ENCODE measurements at regions not wholly inside any gene's neighbourhood (a gene's known extent, or its start where the extent isn't known, plus 50 kb on each side); places are given as distances from the start of the nearest gene placed in this dataset.
A peak's percentile ranks its signal among the peaks of the same experiment; 100 is the strongest.

DNA sequence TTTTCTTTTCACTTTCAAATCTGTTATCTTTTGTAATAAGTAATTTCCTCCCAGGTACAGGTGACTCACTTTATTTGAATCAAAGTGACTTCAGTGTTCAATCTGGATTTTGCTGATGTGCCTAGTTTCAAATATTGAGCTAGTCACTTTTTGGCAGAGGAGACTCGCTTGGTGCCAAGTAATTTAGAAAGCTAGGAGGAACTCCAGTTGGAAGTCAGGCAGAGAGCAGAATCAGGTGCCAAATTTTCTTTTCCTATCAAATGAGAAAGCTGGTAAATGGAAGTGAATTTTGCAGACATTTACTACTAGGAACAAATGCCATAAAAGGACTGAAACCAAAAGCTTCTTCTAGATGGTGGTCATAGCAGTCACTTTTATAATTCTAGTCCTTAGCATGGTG lies 656.0 kb upstream of the KIF2B start:
- ChIA-PET CTCF (no interaction called here), POLR2A (no interaction called here)
- DNase-seq (ENCODE audit: low read depth in 1 of 2, low spot score in 1 of 2) (no peak), FAIRE-seq (no peak), ATAC-seq (no peak)
- 4% methylated on average over 1 of the region's 1 CpG for WGBS (ENCODE audit: missing lambda C conversion rate)
- Histone ChIP-seq H3K9me3 (no peaks in the 10 kb centered on the region), H3K27ac (no peak overlapping the region), H3K4me3 (no peak overlapping the region), H3K4me2 (no peak overlapping the region), H3K4me1 (no peaks in the 10 kb centered on the region)
- TF ChIP-seq CBX8 (IDR thresholded peaks at IDR 0.05) (no peak), GATA3 (IDR thresholded peaks at IDR 0.05; ENCODE audit: borderline replicate concordance) (no peak), BHLHE40 (IDR thresholded peaks at IDR 0.05; ENCODE audit: low read depth, low read length) (no peak), MAZ (IDR thresholded peaks at IDR 0.05; ENCODE audit: borderline replicate concordance, low read depth, low read length) (no peak)
- TF ChIP-seq, protein P1, sequence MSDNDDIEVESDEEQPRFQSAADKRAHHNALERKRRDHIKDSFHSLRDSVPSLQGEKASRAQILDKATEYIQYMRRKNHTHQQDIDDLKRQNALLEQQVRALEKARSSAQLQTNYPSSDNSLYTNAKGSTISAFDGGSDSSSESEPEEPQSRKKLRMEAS (IDR thresholded peaks at IDR 0.05): no peak
- TF ChIP-seq, protein P2, sequence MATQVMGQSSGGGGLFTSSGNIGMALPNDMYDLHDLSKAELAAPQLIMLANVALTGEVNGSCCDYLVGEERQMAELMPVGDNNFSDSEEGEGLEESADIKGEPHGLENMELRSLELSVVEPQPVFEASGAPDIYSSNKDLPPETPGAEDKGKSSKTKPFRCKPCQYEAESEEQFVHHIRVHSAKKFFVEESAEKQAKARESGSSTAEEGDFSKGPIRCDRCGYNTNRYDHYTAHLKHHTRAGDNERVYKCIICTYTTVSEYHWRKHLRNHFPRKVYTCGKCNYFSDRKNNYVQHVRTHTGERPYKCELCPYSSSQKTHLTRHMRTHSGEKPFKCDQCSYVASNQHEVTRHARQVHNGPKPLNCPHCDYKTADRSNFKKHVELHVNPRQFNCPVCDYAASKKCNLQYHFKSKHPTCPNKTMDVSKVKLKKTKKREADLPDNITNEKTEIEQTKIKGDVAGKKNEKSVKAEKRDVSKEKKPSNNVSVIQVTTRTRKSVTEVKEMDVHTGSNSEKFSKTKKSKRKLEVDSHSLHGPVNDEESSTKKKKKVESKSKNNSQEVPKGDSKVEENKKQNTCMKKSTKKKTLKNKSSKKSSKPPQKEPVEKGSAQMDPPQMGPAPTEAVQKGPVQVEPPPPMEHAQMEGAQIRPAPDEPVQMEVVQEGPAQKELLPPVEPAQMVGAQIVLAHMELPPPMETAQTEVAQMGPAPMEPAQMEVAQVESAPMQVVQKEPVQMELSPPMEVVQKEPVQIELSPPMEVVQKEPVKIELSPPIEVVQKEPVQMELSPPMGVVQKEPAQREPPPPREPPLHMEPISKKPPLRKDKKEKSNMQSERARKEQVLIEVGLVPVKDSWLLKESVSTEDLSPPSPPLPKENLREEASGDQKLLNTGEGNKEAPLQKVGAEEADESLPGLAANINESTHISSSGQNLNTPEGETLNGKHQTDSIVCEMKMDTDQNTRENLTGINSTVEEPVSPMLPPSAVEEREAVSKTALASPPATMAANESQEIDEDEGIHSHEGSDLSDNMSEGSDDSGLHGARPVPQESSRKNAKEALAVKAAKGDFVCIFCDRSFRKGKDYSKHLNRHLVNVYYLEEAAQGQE (IDR thresholded peaks at IDR 0.05): no peak

DNA sequence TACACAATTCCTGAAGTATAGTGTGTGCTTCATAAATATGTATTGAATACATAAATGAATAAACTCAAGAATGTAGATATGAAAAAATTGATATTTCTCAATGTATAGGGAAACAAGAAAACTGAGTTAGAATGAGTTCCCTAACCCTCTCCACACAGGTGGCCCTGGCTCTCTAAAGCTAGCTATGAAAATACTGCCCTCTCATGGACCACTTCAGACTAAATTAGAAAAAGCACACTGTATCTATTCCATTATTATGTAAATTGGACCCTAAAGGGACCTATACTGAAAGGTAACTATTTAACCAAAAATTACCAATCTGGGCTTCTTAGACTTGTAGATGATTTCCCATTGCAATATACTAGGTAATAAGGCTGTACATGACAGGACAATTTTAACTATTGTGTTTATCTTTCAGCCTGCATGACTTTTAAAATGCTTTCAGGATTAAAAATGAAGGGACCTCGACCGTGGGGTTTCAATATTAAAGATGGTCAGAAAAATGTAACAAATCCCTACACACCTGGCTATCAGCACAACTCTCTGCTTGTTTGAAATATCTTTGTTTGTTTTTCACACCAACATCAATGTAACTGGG lies 672.5 kb upstream of the KIF2B start:
- Histone ChIP-seq H3K27ac (no peak overlapping the region), H3K4me2 (no peak overlapping the region), H3K4me3 (no peak overlapping the region), H3K9me3 (no peaks in the 10 kb centered on the region), H3K4me1 (no peaks in the 10 kb centered on the region)
- TF ChIP-seq NR3C1 (IDR thresholded peaks at IDR 0.05) (no peak), GATA3 (IDR thresholded peaks at IDR 0.05; ENCODE audit: borderline replicate concordance) (no peak), HEYL (CRISPR knock-in tag; IDR thresholded peaks at IDR 0.05) (no peak), RAD21 (conservative IDR thresholded peaks at IDR 0.05 in 1 of 2, IDR thresholded peaks at IDR 0.05 in 1 of 2) (peak in 1 of 2 experiments; percentile 37; a peak in 2 of 5 replicates), MAZ (IDR thresholded peaks at IDR 0.05; ENCODE audit: borderline replicate concordance, low read depth, low read length) (no peak), SMC3 (IDR thresholded peaks at IDR 0.05) (0 out of 3 replicates have a peak, but pooled peaks have one; percentile 16), JUN (IDR thresholded peaks at IDR 0.05) (no peak)
- TF ChIP-seq, protein P3, sequence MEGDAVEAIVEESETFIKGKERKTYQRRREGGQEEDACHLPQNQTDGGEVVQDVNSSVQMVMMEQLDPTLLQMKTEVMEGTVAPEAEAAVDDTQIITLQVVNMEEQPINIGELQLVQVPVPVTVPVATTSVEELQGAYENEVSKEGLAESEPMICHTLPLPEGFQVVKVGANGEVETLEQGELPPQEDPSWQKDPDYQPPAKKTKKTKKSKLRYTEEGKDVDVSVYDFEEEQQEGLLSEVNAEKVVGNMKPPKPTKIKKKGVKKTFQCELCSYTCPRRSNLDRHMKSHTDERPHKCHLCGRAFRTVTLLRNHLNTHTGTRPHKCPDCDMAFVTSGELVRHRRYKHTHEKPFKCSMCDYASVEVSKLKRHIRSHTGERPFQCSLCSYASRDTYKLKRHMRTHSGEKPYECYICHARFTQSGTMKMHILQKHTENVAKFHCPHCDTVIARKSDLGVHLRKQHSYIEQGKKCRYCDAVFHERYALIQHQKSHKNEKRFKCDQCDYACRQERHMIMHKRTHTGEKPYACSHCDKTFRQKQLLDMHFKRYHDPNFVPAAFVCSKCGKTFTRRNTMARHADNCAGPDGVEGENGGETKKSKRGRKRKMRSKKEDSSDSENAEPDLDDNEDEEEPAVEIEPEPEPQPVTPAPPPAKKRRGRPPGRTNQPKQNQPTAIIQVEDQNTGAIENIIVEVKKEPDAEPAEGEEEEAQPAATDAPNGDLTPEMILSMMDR (IDR thresholded peaks at IDR 0.05): peak; percentile 21; the same call in 2 of the 3 replicates
- TF ChIP-seq, protein P4, sequence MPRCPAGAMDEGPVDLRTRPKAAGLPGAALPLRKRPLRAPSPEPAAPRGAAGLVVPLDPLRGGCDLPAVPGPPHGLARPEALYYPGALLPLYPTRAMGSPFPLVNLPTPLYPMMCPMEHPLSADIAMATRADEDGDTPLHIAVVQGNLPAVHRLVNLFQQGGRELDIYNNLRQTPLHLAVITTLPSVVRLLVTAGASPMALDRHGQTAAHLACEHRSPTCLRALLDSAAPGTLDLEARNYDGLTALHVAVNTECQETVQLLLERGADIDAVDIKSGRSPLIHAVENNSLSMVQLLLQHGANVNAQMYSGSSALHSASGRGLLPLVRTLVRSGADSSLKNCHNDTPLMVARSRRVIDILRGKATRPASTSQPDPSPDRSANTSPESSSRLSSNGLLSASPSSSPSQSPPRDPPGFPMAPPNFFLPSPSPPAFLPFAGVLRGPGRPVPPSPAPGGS (IDR thresholded peaks at IDR 0.05): no peak
- ChIA-PET CTCF (no interaction called here), POLR2A (no interaction called here)
- 19% methylated on average over 2 of the region's 2 CpGs for WGBS (ENCODE audit: missing lambda C conversion rate)
- peak; percentile 66; a peak in 4 of 6 replicates for ATAC-seq
- DNase-seq (ENCODE audit: low read depth in 1 of 2, low spot score in 1 of 2): peak in 1 of 2 experiments; percentile 7
- FAIRE-seq: no peak

DNA sequence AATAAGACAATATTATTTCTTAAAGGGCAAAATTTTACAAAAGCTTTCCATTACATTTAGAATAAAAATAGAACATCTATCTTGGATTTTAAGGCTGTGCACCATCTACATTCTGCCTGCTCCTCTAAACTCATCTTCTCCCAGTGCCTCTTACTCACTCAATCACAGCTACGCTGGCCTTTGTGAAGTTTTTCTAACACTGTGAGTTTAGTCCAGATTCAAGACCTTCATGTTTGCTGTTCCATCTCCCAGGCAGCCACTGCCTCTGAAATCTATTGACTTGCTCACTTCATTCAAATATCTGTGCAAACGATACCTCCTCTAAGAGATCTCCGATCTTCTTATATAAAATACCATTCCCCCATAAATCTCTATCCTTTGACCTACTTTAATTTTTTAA lies 673.4 kb upstream of the KIF2B start:
- no peak overlapping the region for H3K4me2 ChIP-seq
- ChIA-PET POLR2A (no interaction called here), CTCF (interaction anchor here (1.1 kb wide), 1 partner anchor 1778 kb away, joined by 3 read pairs; no protein-coding TSS in a partner anchor)
- DNase-seq (ENCODE audit: low read depth in 1 of 2, low spot score in 1 of 2): no peak
- no peak for FAIRE-seq
- no peaks in the 10 kb centered on the region for H3K4me1 ChIP-seq
- no peaks in the 10 kb centered on the region for H3K9me3 ChIP-seq
- no peak overlapping the region for H3K4me3 ChIP-seq
- 18% methylated on average over 3 of the region's 3 CpGs for WGBS (ENCODE audit: missing lambda C conversion rate)
- ATAC-seq: no peak
- no peak overlapping the region for H3K27ac ChIP-seq
- no peak for TF ChIP-seq SMC3 (IDR thresholded peaks at IDR 0.05)
- TF ChIP-seq, protein P5, sequence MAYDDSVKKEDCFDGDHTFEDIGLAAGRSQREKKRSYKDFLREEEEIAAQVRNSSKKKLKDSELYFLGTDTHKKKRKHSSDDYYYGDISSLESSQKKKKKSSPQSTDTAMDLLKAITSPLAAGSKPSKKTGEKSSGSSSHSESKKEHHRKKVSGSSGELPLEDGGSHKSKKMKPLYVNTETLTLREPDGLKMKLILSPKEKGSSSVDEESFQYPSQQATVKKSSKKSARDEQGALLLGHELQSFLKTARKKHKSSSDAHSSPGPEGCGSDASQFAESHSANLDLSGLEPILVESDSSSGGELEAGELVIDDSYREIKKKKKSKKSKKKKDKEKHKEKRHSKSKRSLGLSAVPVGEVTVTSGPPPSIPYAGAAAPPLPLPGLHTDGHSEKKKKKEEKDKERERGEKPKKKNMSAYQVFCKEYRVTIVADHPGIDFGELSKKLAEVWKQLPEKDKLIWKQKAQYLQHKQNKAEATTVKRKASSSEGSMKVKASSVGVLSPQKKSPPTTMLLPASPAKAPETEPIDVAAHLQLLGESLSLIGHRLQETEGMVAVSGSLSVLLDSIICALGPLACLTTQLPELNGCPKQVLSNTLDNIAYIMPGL (CRISPR knock-in tag; IDR thresholded peaks at IDR 0.05; ENCODE audit: borderline replicate concordance): no peak
- TF ChIP-seq, protein P6, sequence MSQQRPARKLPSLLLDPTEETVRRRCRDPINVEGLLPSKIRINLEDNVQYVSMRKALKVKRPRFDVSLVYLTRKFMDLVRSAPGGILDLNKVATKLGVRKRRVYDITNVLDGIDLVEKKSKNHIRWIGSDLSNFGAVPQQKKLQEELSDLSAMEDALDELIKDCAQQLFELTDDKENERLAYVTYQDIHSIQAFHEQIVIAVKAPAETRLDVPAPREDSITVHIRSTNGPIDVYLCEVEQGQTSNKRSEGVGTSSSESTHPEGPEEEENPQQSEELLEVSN (IDR thresholded peaks at IDR 0.05; ENCODE audit: borderline replicate concordance, low read depth): no peak
- TF ChIP-seq, protein P2 (IDR thresholded peaks at IDR 0.05): no peak
- TF ChIP-seq CHD4 (IDR thresholded peaks at IDR 0.05; ENCODE audit: borderline replicate concordance): no peak
- TF ChIP-seq, protein P1 (IDR thresholded peaks at IDR 0.05): no peak
- no peak for TF ChIP-seq GATA3 (IDR thresholded peaks at IDR 0.05; ENCODE audit: borderline replicate concordance)
- no peak for TF ChIP-seq FOXS1 (CRISPR knock-in tag; IDR thresholded peaks at IDR 0.05)

Measured in A549 (cell line).